Common myeloid progenitor, CD34-positive (primary cell): ENCODE measurements at regions not wholly inside any gene's neighbourhood (a gene's known extent, or its start where the extent isn't known, plus 50 kb on each side); places are given as distances from the start of the nearest gene placed in this dataset.
"Not testable (repeated sequence)": the region's sequence is repeated elsewhere in the genome, so short reads cannot be mapped to it uniquely, and the experiment has no call there.

Experiments
- CTCF ChIA-PET: fragments of 350-600 bp; sonication (Branson Sonifier 250); formaldehyde crosslinking; loops from one replicate; lab custom pipeline; 2021; ENCODE audit warnings: antibody characterized with exemption; lab: Charles Lee
- POLR2A ChIA-PET: fragments of 350-600 bp; sonication (Branson Sonifier 250); formaldehyde crosslinking; loops from one replicate; lab custom pipeline; 2021; ENCODE audit warnings: antibody characterized with exemption; lab: Charles Lee
- DNase-seq, 3 donors: peaks; one replicate each; pipeline versions ENCODE4 v3.0.0 to v3.0.0-alpha.2; 2013
- H3K27ac ChIP-seq, 2 experiments: 1 replicate in 1 of 2; 2 replicates in 1 of 2; pipeline ENCODE4 v1.7.0; 2013; ENCODE audit warnings: inconsistent platforms in 2 of 2, low read length in 2 of 2, mild to moderate bottlenecking in 2 of 2, low read depth in 1 of 2, moderate library complexity in 1 of 2; ENCODE audit not compliant: severe bottlenecking in 2 of 2, insufficient read depth in 1 of 2, poor library complexity in 1 of 2
- H3K27me3 ChIP-seq, 5 experiments: replicated peaks in 2 of 5; 1 replicate in 3 of 5; 2 replicates in 2 of 5; pipeline versions ENCODE4 v1.6.1 to v1.7.0; 2013; ENCODE audit warnings: low read length in 4 of 5, mild to moderate bottlenecking in 2 of 5, moderate library complexity in 2 of 5, inconsistent platforms in 1 of 5; ENCODE audit not compliant: insufficient read depth in 5 of 5, control insufficient read depth in 4 of 5
- H3K36me3 ChIP-seq, 4 experiments: 1 replicate in 2 of 4; 2 replicates in 2 of 4; pipeline versions ENCODE4 v1.6.1 to v1.7.0; 2013; ENCODE audit warnings: low read length in 3 of 4, control low read depth in 1 of 4, mild to moderate bottlenecking in 1 of 4; ENCODE audit not compliant: control insufficient read depth in 4 of 4, insufficient read depth in 4 of 4
- H3K4me1 ChIP-seq, 4 experiments: 1 replicate in 3 of 4; 2 replicates in 1 of 4; pipeline versions ENCODE4 v1.6.1 to v1.7.1; 2013; ENCODE audit warnings: low read length in 3 of 4, mild to moderate bottlenecking in 3 of 4, control low read depth in 1 of 4, inconsistent platforms in 1 of 4, moderate library complexity in 1 of 4; ENCODE audit not compliant: control insufficient read depth in 4 of 4, insufficient read depth in 4 of 4; ENCODE audit errors: control extremely low read depth in 1 of 4
- H3K4me3 ChIP-seq, 7 experiments: 1 replicate in 4 of 7; 2 replicates in 3 of 7; pipeline versions ENCODE4 v1.5.1 to v1.7.0; 2013; ENCODE audit warnings: mild to moderate bottlenecking in 7 of 7, low read length in 6 of 7, moderate library complexity in 6 of 7, inconsistent platforms in 2 of 7, low read depth in 2 of 7, control low read depth in 1 of 7; ENCODE audit not compliant: insufficient read depth in 4 of 7, control insufficient read depth in 1 of 7; ENCODE audit errors: extremely low read depth in 1 of 7
- H3K9me3 ChIP-seq, 5 experiments: 1 replicate in 4 of 5; 2 replicates in 1 of 5; pipeline versions ENCODE4 v1.6.1 to v1.7.1; 2013; ENCODE audit warnings: low read length in 4 of 5, mild to moderate bottlenecking in 2 of 5, inconsistent platforms in 1 of 5, low read depth in 1 of 5, moderate library complexity in 1 of 5; ENCODE audit not compliant: control insufficient read depth in 4 of 5, insufficient read depth in 2 of 5; ENCODE audit errors: control extremely low read depth in 1 of 5
- WGBS: methylation state at CpG from one replicate; pipeline ENCODE4 v1.1.5; 2013; ENCODE audit not compliant: insufficient coverage; 5-methylcytosine and 5-hydroxymethylcytosine counted together

DNA sequence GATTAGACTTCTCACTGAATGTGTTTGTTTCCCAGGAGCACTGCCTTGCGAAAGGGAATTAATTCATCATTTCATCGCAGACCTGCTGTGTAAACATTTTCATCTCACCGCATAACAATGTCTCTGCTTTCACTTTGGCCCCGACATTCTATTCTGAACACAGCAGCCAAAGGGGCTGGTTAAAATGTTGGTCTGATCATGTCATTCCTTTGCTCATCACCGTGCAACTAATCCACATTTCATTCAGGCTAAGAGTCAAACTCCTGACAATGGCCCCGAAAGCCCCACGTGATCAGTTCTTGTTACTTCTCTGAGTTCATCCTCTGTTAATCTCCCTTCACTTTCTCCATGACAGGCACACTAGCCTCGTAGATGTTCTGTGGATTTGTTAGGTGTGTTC lies 57.1 kb upstream of the BDP1 start:
- H3K27me3 ChIP-seq, CTCF ChIA-PET, H3K27ac ChIP-seq, H3K36me3 ChIP-seq, POLR2A ChIA-PET, H3K4me3 ChIP-seq, H3K4me1 ChIP-seq, H3K9me3 ChIP-seq, DNase-seq: not testable (repeated sequence)
- 80% methylated on average over 1 of the region's 8 CpGs for WGBS

DNA sequence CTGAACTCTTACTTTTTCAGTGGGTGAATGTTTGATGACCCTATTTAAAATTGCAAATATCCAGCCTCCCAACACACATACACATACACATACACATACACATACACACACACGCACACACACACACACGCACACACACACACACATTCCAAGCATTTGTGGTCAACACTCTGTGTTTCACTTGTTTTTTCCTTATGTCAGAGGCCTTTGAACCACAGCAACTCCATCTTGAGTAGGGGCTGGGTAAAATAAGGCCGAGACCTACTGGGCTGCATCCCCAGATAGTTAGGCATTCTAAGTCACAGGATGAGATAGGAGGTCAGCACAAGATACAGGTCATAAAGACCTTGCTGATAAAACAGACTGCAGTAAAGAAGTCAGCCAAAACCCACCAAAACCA lies 56.6 kb upstream of the BDP1 start:
- H3K9me3 ChIP-seq, CTCF ChIA-PET: not testable (repeated sequence)

DNA sequence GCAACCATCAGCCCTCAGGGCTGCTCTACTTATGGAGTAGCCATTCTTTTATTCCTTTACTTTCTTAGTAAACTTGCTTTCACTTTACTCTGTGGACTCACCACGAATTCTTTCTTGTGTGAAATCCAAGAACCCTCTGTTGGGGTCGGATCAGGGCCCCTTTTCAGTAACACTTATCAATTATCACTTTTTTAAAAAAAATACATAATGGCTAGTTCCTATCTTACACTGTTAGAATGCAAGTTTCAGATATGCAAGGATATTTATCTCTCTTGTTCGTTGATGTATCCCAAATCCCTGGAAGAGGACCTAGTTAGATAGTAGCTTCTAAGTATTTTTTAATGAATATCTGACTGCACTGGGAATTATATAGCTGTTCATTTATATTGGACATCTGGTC lies 56.0 kb upstream of the BDP1 start:
- H3K27ac ChIP-seq, POLR2A ChIA-PET: not testable (repeated sequence)
- WGBS: no CpG with 5 or more reads among the region's 3 CpGs

More for the DNA sequence above, 56.6 kb upstream of the BDP1 start:
- H3K36me3 ChIP-seq, H3K4me1 ChIP-seq, H3K4me3 ChIP-seq, DNase-seq, H3K27ac ChIP-seq, POLR2A ChIA-PET, H3K27me3 ChIP-seq: not testable (repeated sequence)
- WGBS: 61% methylated on average over 2 of the region's 3 CpGs

DNA sequence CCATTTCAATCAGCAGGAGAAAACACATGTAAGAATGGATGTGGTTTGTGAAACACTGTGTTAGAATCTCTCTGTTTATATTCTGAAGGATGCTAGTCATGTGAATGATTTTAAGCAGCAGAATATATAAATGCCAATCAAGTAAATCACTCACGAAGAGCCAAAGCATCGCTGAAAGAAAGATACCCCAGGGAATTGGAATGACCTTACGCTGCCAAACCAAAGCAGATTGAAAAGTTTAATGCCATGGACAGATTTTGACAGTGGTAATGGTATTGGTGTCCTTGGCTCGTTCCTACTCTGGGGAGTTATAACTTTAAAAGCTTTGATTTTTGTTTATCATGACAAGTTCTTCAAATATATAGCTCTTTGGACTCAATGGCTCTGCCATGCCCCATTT lies 54.8 kb upstream of the BDP1 start:
- POLR2A ChIA-PET, H3K9me3 ChIP-seq, H3K4me1 ChIP-seq, DNase-seq, H3K27me3 ChIP-seq, CTCF ChIA-PET, H3K27ac ChIP-seq, H3K4me3 ChIP-seq, H3K36me3 ChIP-seq: not testable (repeated sequence)
- WGBS: 94% methylated on average over 2 of the region's 4 CpGs

More for the DNA sequence above, 56.0 kb upstream of the BDP1 start:
- H3K4me3 ChIP-seq, H3K9me3 ChIP-seq, H3K27me3 ChIP-seq, H3K36me3 ChIP-seq, CTCF ChIA-PET, H3K4me1 ChIP-seq, DNase-seq: not testable (repeated sequence)

DNA sequence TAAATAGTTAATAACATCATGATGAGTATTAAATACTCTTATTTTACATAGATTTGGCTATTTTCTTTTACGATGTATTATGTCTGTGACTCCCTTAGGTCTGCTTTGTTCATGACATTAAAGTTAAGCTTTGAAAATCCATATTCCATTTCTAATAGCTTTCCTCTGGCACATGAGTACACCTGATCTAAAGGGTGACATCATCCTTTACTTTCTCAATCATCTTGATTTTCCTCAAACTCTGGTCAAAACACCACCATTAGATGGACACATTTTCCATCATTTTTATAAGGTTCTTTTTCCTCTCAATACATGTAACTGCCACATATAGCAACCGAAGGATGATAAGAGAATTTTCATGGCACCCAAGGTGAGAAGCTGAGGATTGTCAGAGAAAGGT lies 54.3 kb upstream of the BDP1 start:
- DNase-seq, POLR2A ChIA-PET, H3K27ac ChIP-seq, H3K9me3 ChIP-seq, CTCF ChIA-PET, H3K4me3 ChIP-seq, H3K27me3 ChIP-seq, H3K36me3 ChIP-seq, H3K4me1 ChIP-seq: not testable (repeated sequence)
- WGBS: no CpG with 5 or more reads among the region's 2 CpGs

DNA sequence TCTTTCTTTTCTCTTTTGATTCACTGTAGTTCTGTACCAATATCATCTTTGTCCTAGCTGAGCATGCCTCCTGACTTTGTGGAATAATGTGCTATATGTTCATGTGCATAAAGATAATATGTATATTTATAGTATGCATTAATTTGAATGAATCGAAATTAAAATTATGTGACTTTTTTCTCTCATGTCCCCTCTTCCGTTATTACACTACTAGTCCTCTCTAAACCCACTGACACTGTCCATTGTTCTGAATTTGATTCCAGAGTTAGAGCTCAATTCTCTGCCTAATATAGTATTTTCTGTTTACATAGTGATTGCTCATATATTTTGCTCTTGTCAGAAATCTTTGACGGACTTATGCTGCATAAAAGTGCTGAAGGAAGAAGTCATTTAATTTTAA lies 53.9 kb upstream of the BDP1 start:
- H3K4me3 ChIP-seq, H3K36me3 ChIP-seq, H3K4me1 ChIP-seq, CTCF ChIA-PET, POLR2A ChIA-PET, H3K9me3 ChIP-seq, H3K27me3 ChIP-seq, H3K27ac ChIP-seq, DNase-seq: not testable (repeated sequence)
- WGBS: no CpG with 5 or more reads among the region's 3 CpGs

DNA sequence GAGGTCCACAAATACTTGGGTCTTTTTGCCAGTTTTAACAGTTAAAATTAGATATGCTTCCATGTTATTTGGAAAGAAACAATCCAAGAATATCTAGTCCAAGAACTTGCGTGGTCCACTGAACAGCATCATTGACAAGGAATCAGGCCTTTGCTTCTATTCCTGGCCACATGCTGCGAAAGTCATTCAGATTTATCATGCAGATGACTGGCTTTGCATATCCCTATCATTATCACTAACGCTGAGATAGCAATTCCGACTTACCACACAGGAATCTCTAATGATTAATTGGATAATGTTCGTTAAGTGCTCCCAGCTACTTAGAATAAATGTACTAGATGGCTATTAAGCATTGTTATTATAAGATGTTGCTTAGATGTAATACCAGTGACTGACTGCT lies 51.0 kb upstream of the BDP1 start:
- H3K9me3 ChIP-seq, POLR2A ChIA-PET: not testable (repeated sequence)
- no CpG with 5 or more reads among the region's 5 CpGs for WGBS

More for the DNA sequence above, 51.0 kb upstream of the BDP1 start:
- CTCF ChIA-PET, H3K4me3 ChIP-seq, H3K27ac ChIP-seq, H3K4me1 ChIP-seq, H3K27me3 ChIP-seq, H3K36me3 ChIP-seq, DNase-seq: not testable (repeated sequence)
